Astrocyte (in vitro differentiated cells and primary cell): ENCODE measurements at regions not wholly inside any gene's neighbourhood (a gene's known extent, or its start where the extent isn't known, plus 50 kb on each side); places are given as distances from the start of the nearest gene placed in this dataset.

Experiments
- EZH2 ChIP-seq: IDR thresholded peaks from 2 replicates; pipeline ENCODE4 v1.6.1; 2012; ENCODE audit warnings: mild to moderate bottlenecking, low read length, inconsistent platforms; ENCODE audit not compliant: insufficient read depth
- TF ChIP-seq, protein P1 (sequence below): IDR thresholded peaks from 2 replicates; pipeline ENCODE4 v1.5.1; 2011; ENCODE audit warnings: low read depth, mild to moderate bottlenecking, inconsistent platforms, low read length, moderate library complexity; ENCODE audit not compliant: insufficient read depth

DNA sequence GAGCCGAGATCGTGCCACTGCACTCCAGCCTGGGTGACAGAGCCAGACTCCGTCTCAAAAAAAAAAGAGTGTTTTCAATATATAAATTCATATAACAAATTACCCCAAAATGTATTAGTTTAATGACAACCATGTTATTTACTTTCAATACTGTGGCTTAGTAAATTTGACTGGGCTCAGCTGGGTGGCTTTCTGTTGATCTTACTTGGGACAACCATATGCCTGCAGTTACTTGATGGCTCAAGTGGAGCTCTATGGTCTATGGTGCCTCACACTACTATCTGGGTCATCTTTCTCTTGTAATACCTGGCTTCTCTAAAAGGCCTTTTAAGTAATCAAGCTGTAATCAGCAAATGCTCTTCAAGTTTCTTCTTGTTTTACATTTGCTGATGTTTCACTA lies 341.5 kb upstream of the SPHKAP start:
- TF ChIP-seq, protein P1, sequence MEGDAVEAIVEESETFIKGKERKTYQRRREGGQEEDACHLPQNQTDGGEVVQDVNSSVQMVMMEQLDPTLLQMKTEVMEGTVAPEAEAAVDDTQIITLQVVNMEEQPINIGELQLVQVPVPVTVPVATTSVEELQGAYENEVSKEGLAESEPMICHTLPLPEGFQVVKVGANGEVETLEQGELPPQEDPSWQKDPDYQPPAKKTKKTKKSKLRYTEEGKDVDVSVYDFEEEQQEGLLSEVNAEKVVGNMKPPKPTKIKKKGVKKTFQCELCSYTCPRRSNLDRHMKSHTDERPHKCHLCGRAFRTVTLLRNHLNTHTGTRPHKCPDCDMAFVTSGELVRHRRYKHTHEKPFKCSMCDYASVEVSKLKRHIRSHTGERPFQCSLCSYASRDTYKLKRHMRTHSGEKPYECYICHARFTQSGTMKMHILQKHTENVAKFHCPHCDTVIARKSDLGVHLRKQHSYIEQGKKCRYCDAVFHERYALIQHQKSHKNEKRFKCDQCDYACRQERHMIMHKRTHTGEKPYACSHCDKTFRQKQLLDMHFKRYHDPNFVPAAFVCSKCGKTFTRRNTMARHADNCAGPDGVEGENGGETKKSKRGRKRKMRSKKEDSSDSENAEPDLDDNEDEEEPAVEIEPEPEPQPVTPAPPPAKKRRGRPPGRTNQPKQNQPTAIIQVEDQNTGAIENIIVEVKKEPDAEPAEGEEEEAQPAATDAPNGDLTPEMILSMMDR, result no peak
- TF ChIP-seq EZH2, result no peak
